SJCRH30 (cell line): ENCODE measurements at regions not wholly inside any gene's neighbourhood (a gene's known extent, or its start where the extent isn't known, plus 50 kb on each side); places are given as distances from the start of the nearest gene placed in this dataset.

Source experiments
- DNase-seq, 2 experiments: peaks; one replicate each; pipeline ENCODE4 v3.0.0-alpha.2; 2015 to 2020
- H3K27ac ChIP-seq: fragments of 250-450 bp; sonication (Bioruptor Pico); 2 replicates; pipeline ENCODE4 v1.5.1; 2020; ENCODE audit warnings: mild to moderate bottlenecking, moderate library complexity
- H3K27me3 ChIP-seq: fragments of 250-450 bp; sonication (Bioruptor Pico); 2 replicates; pipeline ENCODE4 v1.5.1; 2020; ENCODE audit warnings: mild to moderate bottlenecking, moderate library complexity
- H3K36me3 ChIP-seq: fragments of 250-450 bp; sonication (Bioruptor Pico); 2 replicates; pipeline ENCODE4 v1.5.1; 2020; ENCODE audit warnings: mild to moderate bottlenecking, moderate library complexity
- H3K4me1 ChIP-seq: fragments of 250-450 bp; sonication (Bioruptor Pico); 2 replicates; pipeline ENCODE4 v1.5.1; 2020; ENCODE audit warnings: mild to moderate bottlenecking, moderate library complexity
- H3K4me3 ChIP-seq: fragments of 250-450 bp; sonication (Bioruptor Pico); 2 replicates; pipeline ENCODE4 v1.5.1; 2020; ENCODE audit warnings: mild to moderate bottlenecking, moderate library complexity
- H3K9me3 ChIP-seq: fragments of 250-450 bp; sonication (Bioruptor Pico); replicated peaks from 2 replicates; pipeline ENCODE4 v1.5.1; 2020; ENCODE audit warnings: mild to moderate bottlenecking, moderate library complexity

- Histone ChIP-seq H3K27me3 (no peaks in the 10 kb centered on the region), H3K27ac (no peak overlapping the region), H3K4me3 (no peak overlapping the region), H3K9me3 (peaks cover 8% of the 10 kb centered on the region; the same call in 1 of the 2 replicates), H3K4me1 (peaks cover 14% of the 10 kb centered on the region), H3K36me3 (no peaks in the 10 kb centered on the region)
- peak; percentile 43 to 54 for DNase-seq
These were observed 66.8 kb upstream of the EYA2 start for GRCh38 chr20:46827718-46828458.

GRCh38 chr20:46828471-46828870 lies 66.2 kb upstream of the EYA2 start:
- Histone ChIP-seq H3K36me3 (no peaks in the 10 kb centered on the region), H3K4me3 (no peak overlapping the region), H3K27ac (no peak overlapping the region)

GRCh38 chr20:46830886-46831632 lies 63.6 kb upstream of the EYA2 start:
- H3K4me1 ChIP-seq: peaks cover 14% of the 10 kb centered on the region
- H3K27me3 ChIP-seq: no peaks in the 10 kb centered on the region
- DNase-seq: no peak
- no peak overlapping the region for H3K4me3 ChIP-seq
- no peaks in the 10 kb centered on the region for H3K36me3 ChIP-seq
- no peaks in the 10 kb centered on the region for H3K9me3 ChIP-seq
- H3K27ac ChIP-seq: no peak overlapping the region

More at GRCh38 chr20:46828471-46828870, 66.2 kb upstream of the EYA2 start:
- H3K9me3 ChIP-seq: peaks cover 8% of the 10 kb centered on the region; the same call in 1 of the 2 replicates
- no peak for DNase-seq
- H3K4me1 ChIP-seq: peaks cover 14% of the 10 kb centered on the region
- H3K27me3 ChIP-seq: no peaks in the 10 kb centered on the region

GRCh38 chr20:46831633-46832011 lies 63.0 kb upstream of the EYA2 start:
- Histone ChIP-seq H3K9me3 (no peaks in the 10 kb centered on the region), H3K4me1 (peaks cover 14% of the 10 kb centered on the region), H3K36me3 (no peaks in the 10 kb centered on the region), H3K27ac (no peak overlapping the region), H3K4me3 (no peak overlapping the region), H3K27me3 (no peaks in the 10 kb centered on the region)
- no peak for DNase-seq

GRCh38 chr20:46832555-46832954 lies 62.1 kb upstream of the EYA2 start:
- Histone ChIP-seq H3K27ac (no peak overlapping the region), H3K9me3 (no peaks in the 10 kb centered on the region), H3K27me3 (no peaks in the 10 kb centered on the region), H3K4me1 (peaks cover 11% of the 10 kb centered on the region), H3K36me3 (no peaks in the 10 kb centered on the region), H3K4me3 (no peak overlapping the region)
- DNase-seq: no peak

- Histone ChIP-seq H3K4me3 (no peak overlapping the region), H3K27ac (no peak overlapping the region), H3K9me3 (no peaks in the 10 kb centered on the region), H3K4me1 (peaks cover 3% of the 10 kb centered on the region; the same call in 1 of the 2 replicates), H3K36me3 (no peaks in the 10 kb centered on the region), H3K27me3 (no peaks in the 10 kb centered on the region)
- no peak for DNase-seq
These were observed 61.3 kb upstream of the EYA2 start for GRCh38 chr20:46833360-46833759.

- Histone ChIP-seq H3K4me1 (no peaks in the 10 kb centered on the region), H3K4me3 (no peak overlapping the region), H3K36me3 (no peaks in the 10 kb centered on the region), H3K9me3 (no peaks in the 10 kb centered on the region), H3K27ac (no peak overlapping the region), H3K27me3 (no peaks in the 10 kb centered on the region)
- no peak for DNase-seq
These were observed 59.2 kb upstream of the EYA2 start for GRCh38 chr20:46835418-46835817.

GRCh38 chr20:46837083-46837482 lies 57.6 kb upstream of the EYA2 start:
- Histone ChIP-seq H3K27ac (no peak overlapping the region), H3K4me3 (no peak overlapping the region), H3K4me1 (no peaks in the 10 kb centered on the region), H3K9me3 (no peaks in the 10 kb centered on the region; the same call in 1 of the 2 replicates), H3K27me3 (no peaks in the 10 kb centered on the region), H3K36me3 (no peaks in the 10 kb centered on the region)
- DNase-seq: no peak

- no peak overlapping the region for H3K4me3 ChIP-seq
- no peaks in the 10 kb centered on the region for H3K27me3 ChIP-seq
- no peak for DNase-seq
- no peaks in the 10 kb centered on the region for H3K36me3 ChIP-seq
- no peaks in the 10 kb centered on the region; the same call in 1 of the 2 replicates for H3K9me3 ChIP-seq
- no peaks in the 10 kb centered on the region for H3K4me1 ChIP-seq
- H3K27ac ChIP-seq: no peak overlapping the region
These were observed 56.6 kb upstream of the EYA2 start for GRCh38 chr20:46838011-46838410.

- H3K27me3 ChIP-seq: no peaks in the 10 kb centered on the region
- no peaks in the 10 kb centered on the region for H3K36me3 ChIP-seq
- H3K4me1 ChIP-seq: no peaks in the 10 kb centered on the region
- peaks cover 3% of the 10 kb centered on the region; the same call in 1 of the 2 replicates for H3K9me3 ChIP-seq
- H3K27ac ChIP-seq: no peak overlapping the region
- DNase-seq: no peak
- H3K4me3 ChIP-seq: no peak overlapping the region
These were observed 54.5 kb upstream of the EYA2 start for GRCh38 chr20:46840054-46840729.
